Tibial nerve (tissue), 4 donors: ENCODE measurements at regions not wholly inside any gene's neighbourhood (a gene's known extent, or its start where the extent isn't known, plus 50 kb on each side); places are given as distances from the start of the nearest gene placed in this dataset.

ENCODE experiments used
- EP300 ChIP-seq, 2 donors: sonication (generic); formaldehyde crosslinking; IDR thresholded peaks; one replicate each; pipeline ENCODE4 v1.6.1; 2017; ENCODE audit warnings: antibody characterized with exemption in 2 of 2, mild to moderate bottlenecking in 1 of 2
- POLR2A ChIP-seq, 2 donors: fragments of 450-650 bp; IDR thresholded peaks; one replicate each; pipeline ENCODE4 v1.6.1; 2017; ENCODE audit warnings: antibody characterized with exemption in 2 of 2, mild to moderate bottlenecking in 2 of 2, moderate library complexity in 2 of 2
- TF ChIP-seq, protein P1 (sequence below), 5 experiments: fragments of 200-600 bp in 3 of 5; fragments of 450-650 bp in 2 of 5; sonication (generic) in 3 of 5; IDR thresholded peaks; one replicate each; pipeline ENCODE4 v1.5.1; 2016 to 2019; ENCODE audit warnings: antibody characterized with exemption in 5 of 5, mild to moderate bottlenecking in 3 of 5, moderate library complexity in 2 of 5

DNA sequence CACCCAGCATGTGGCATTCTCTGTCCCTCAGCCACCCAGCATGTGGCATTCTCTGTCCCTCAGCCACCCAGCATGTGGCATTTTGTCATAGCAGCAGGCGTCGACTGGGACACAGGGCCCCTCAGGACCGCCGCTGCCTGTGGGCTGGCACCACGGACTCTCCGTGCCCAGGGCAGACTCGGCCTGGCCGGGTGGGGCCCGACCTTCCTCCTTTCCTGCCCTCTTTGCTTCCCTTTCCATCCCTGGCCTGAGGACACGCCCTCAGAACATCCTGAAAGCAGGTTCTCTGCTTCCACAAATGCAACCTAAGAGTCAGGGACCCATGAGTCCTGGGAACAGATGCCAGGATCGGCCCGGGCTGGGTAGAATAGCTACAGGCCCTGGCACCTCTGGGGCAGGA, 291.4 kb upstream of the SALL3 start:
- no peak for TF ChIP-seq POLR2A (IDR thresholded peaks at IDR 0.05)
- TF ChIP-seq, protein P1, sequence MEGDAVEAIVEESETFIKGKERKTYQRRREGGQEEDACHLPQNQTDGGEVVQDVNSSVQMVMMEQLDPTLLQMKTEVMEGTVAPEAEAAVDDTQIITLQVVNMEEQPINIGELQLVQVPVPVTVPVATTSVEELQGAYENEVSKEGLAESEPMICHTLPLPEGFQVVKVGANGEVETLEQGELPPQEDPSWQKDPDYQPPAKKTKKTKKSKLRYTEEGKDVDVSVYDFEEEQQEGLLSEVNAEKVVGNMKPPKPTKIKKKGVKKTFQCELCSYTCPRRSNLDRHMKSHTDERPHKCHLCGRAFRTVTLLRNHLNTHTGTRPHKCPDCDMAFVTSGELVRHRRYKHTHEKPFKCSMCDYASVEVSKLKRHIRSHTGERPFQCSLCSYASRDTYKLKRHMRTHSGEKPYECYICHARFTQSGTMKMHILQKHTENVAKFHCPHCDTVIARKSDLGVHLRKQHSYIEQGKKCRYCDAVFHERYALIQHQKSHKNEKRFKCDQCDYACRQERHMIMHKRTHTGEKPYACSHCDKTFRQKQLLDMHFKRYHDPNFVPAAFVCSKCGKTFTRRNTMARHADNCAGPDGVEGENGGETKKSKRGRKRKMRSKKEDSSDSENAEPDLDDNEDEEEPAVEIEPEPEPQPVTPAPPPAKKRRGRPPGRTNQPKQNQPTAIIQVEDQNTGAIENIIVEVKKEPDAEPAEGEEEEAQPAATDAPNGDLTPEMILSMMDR (IDR thresholded peaks at IDR 0.05): no peak
- TF ChIP-seq EP300 (IDR thresholded peaks at IDR 0.05): no peak
